ENCODE measurements at regions not wholly inside any gene's neighbourhood (a gene's known extent, or its start where the extent isn't known, plus 50 kb on each side); places are given as distances from the start of the nearest gene placed in this dataset.

DNA sequence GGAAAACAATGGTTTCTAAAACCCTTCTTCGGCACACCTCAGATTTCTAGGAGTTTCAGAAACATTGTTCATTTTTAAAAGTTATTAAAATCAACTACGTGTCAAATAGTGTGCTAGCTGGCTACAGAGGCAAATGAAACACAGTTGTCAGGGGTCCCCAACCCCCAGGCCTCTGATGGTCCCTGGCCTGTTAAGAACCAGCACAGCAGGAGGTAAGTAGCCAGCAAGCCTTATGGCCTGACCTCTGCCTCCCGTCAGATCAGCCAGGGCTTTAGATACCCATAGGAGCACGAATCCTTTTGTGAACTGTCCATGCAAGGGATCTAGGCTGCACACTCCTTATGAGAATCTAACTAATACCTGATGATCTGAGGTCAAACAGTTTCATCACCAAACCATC is 648.2 kb downstream of the FAM181B start:
- no peaks in the 10 kb centered on the region for H3K36me3 Mint-ChIP-seq (ENCODE audit: low read depth)
- H3K27ac Mint-ChIP-seq: no peak overlapping the region
- no peak overlapping the region for H3K4me3 ChIP-seq (ENCODE audit: low read length)
- no peaks in the 10 kb centered on the region for H3K36me3 ChIP-seq (ENCODE audit: control insufficient read depth, insufficient read depth, low read length)
- peak; percentile 48 for DNase-seq
- TF ChIP-seq, protein P1, sequence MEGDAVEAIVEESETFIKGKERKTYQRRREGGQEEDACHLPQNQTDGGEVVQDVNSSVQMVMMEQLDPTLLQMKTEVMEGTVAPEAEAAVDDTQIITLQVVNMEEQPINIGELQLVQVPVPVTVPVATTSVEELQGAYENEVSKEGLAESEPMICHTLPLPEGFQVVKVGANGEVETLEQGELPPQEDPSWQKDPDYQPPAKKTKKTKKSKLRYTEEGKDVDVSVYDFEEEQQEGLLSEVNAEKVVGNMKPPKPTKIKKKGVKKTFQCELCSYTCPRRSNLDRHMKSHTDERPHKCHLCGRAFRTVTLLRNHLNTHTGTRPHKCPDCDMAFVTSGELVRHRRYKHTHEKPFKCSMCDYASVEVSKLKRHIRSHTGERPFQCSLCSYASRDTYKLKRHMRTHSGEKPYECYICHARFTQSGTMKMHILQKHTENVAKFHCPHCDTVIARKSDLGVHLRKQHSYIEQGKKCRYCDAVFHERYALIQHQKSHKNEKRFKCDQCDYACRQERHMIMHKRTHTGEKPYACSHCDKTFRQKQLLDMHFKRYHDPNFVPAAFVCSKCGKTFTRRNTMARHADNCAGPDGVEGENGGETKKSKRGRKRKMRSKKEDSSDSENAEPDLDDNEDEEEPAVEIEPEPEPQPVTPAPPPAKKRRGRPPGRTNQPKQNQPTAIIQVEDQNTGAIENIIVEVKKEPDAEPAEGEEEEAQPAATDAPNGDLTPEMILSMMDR (conservative IDR thresholded peaks at IDR 0.05): no peak
- no peaks in the 10 kb centered on the region for H3K27me3 Mint-ChIP-seq (ENCODE audit: insufficient read depth)
- peaks cover 4% of the 10 kb centered on the region for H3K4me1 Mint-ChIP-seq
- no peaks in the 10 kb centered on the region for H3K9me3 Mint-ChIP-seq
- 81 to 84% methylated on average over 3 to 4 of the region's 4 CpGs for WGBS, 2 experiments (ENCODE audit: insufficient coverage in 1 of 2, insufficient read length in 1 of 2)
- H3K27ac ChIP-seq (ENCODE audit: low read depth, low read length): no peak overlapping the region
- H3K27me3 ChIP-seq (ENCODE audit: control insufficient read depth, insufficient read depth, low read length, poor library complexity, severe bottlenecking): no peaks in the 10 kb centered on the region
- H3K4me3 Mint-ChIP-seq: no peak overlapping the region
- no peak overlapping the region for H3K9ac ChIP-seq (ENCODE audit: extremely low read depth, low read length, poor library complexity, severe bottlenecking)
- peaks cover 3% of the 10 kb centered on the region for H3K4me1 ChIP-seq (ENCODE audit: control insufficient read depth, insufficient read depth, low read length)
- H3K9me3 ChIP-seq (ENCODE audit: control insufficient read depth, low read length): no peaks in the 10 kb centered on the region

DNA sequence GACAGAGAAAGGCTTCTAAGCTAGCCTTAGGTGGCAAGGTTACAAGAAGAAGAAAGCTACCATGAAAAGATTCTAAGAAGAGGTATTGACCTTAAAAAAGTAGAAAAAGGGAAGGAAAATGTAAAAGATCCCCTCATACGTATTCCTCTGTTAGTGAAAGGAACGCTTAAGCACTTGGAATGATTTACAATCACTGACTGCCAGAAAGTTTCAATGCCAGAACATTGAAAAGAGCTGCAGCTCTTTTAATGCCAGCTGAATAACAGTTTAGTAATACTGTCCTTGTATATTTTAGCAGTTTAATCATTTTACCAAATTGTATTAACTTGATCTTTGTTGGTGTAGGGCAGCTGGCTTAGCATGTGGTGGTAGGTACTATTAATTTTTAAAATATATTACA is 650.7 kb downstream of the FAM181B start:
- H3K9me3 ChIP-seq (ENCODE audit: control insufficient read depth, low read length): no peaks in the 10 kb centered on the region
- no peaks in the 10 kb centered on the region for H3K36me3 ChIP-seq (ENCODE audit: control insufficient read depth, insufficient read depth, low read length)
- H3K4me3 ChIP-seq (ENCODE audit: low read length): no peak overlapping the region
- no peak for DNase-seq
- Mint-ChIP-seq H3K4me3 (no peak overlapping the region), H3K27me3 (ENCODE audit: insufficient read depth) (peaks cover 2% of the 10 kb centered on the region), H3K9me3 (no peaks in the 10 kb centered on the region), H3K4me1 (peaks cover 4% of the 10 kb centered on the region), H3K27ac (no peak overlapping the region), H3K36me3 (ENCODE audit: low read depth) (no peaks in the 10 kb centered on the region)
- TF ChIP-seq, protein P1 (conservative IDR thresholded peaks at IDR 0.05): no peak
- no peaks in the 10 kb centered on the region for H3K27me3 ChIP-seq (ENCODE audit: control insufficient read depth, insufficient read depth, low read length, poor library complexity, severe bottlenecking)
- no peak overlapping the region for H3K27ac ChIP-seq (ENCODE audit: low read depth, low read length)
- no peak overlapping the region for H3K9ac ChIP-seq (ENCODE audit: extremely low read depth, low read length, poor library complexity, severe bottlenecking)
- WGBS, 2 experiments (ENCODE audit: insufficient coverage in 1 of 2, insufficient read length in 1 of 2): 83 to 94% methylated on average over 2 of the region's 2 CpGs
- peaks cover 3% of the 10 kb centered on the region for H3K4me1 ChIP-seq (ENCODE audit: control insufficient read depth, insufficient read depth, low read length)

DNA sequence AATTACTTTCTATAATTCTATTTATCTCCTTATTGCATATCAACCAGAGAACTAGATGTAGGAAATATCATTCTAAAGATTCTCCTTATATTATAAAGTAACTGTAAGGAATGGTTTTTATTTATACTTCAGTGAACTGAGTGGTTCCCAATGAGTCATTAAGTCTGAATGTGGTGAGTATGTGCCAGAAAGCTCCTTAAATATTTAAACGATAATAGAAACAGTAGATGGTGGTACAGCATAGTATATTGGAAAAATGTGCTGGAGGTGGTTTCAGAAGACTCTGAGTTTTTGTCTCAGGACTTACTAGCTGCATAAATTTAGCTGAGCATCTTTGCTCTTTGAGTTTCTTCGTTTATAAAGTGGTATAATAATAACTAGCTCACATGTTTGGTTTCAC is 653.5 kb downstream of the FAM181B start:
- no peak overlapping the region for H3K4me3 ChIP-seq (ENCODE audit: low read length)
- H3K36me3 ChIP-seq (ENCODE audit: control insufficient read depth, insufficient read depth, low read length): no peaks in the 10 kb centered on the region
- 87 to 100% methylated on average over 2 of the region's 2 CpGs for WGBS, 2 experiments (ENCODE audit: insufficient coverage in 1 of 2, insufficient read length in 1 of 2)
- Mint-ChIP-seq H3K27ac (no peak overlapping the region), H3K27me3 (ENCODE audit: insufficient read depth) (peaks cover 6% of the 10 kb centered on the region), H3K4me1 (peaks cover 2% of the 10 kb centered on the region), H3K36me3 (ENCODE audit: low read depth) (no peaks in the 10 kb centered on the region), H3K4me3 (no peak overlapping the region), H3K9me3 (no peaks in the 10 kb centered on the region)
- no peak overlapping the region for H3K27ac ChIP-seq (ENCODE audit: low read depth, low read length)
- H3K9ac ChIP-seq (ENCODE audit: extremely low read depth, low read length, poor library complexity, severe bottlenecking): no peak overlapping the region
- no peaks in the 10 kb centered on the region for H3K9me3 ChIP-seq (ENCODE audit: control insufficient read depth, low read length)
- H3K4me1 ChIP-seq (ENCODE audit: control insufficient read depth, insufficient read depth, low read length): no peaks in the 10 kb centered on the region
- TF ChIP-seq, protein P1 (conservative IDR thresholded peaks at IDR 0.05): no peak
- DNase-seq: no peak
- no peaks in the 10 kb centered on the region for H3K27me3 ChIP-seq (ENCODE audit: control insufficient read depth, insufficient read depth, low read length, poor library complexity, severe bottlenecking)

Measured in endodermal cell (in vitro differentiated cells).